ENCODE measurements at regions not wholly inside any gene's neighbourhood (a gene's known extent, or its start where the extent isn't known, plus 50 kb on each side); places are given as distances from the start of the nearest gene placed in this dataset.

- TF ChIP-seq IRF3 (IDR thresholded peaks at IDR 0.05) = no peak
Observed at GRCh38 chr11:36854875-36855274, 256.8 kb upstream of the RAG2 start (continued).

- H3K27ac ChIP-seq (ENCODE audit: control insufficient read depth, insufficient read depth) = no peak overlapping the region
- CTCF ChIA-PET = no interaction called here
- H3K36me3 ChIP-seq (ENCODE audit: control insufficient read depth in 2 of 2, insufficient read depth in 2 of 2, low read length in 1 of 2) = no peaks in the 10 kb centered on the region
- no peak overlapping the region for H3K4me3 ChIP-seq
- in situ Hi-C loops (cut with MboI) = no loop called here
- no peak overlapping the region for H3K9ac ChIP-seq (ENCODE audit: control insufficient read depth, insufficient read depth, low read length)
- no peaks in the 10 kb centered on the region for H3K4me1 ChIP-seq (ENCODE audit: control insufficient read depth, insufficient read depth, low read length)
- no peak for ATAC-seq
- no peaks in the 10 kb centered on the region for H3K79me2 ChIP-seq (ENCODE audit: control insufficient read depth, insufficient read depth, low read length)
- FAIRE-seq = no peak
- 0% methylated on average over 2 of the region's 2 CpGs for WGBS (ENCODE audit: insufficient coverage, insufficient replicate concordance, low lambda C conversion rate, missing lambda C conversion rate)
- SMC1A ChIA-PET (ENCODE audit: uncharacterized antibody, unreplicated experiment) = no interaction called here
- no peaks in the 10 kb centered on the region for H3K9me3 ChIP-seq (replicated peaks; ENCODE audit: control insufficient read depth, insufficient read depth, low read length)
- TF ChIP-seq KDM1A (IDR thresholded peaks at IDR 0.05; ENCODE audit: borderline replicate concordance) (no peak), DPF2 (IDR thresholded peaks at IDR 0.05) (no peak), SUZ12 (IDR thresholded peaks at IDR 0.05; ENCODE audit: unreplicated experiment) (no peak), PML (IDR thresholded peaks at IDR 0.05; ENCODE audit: low read length) (no peak), HCFC1 (IDR thresholded peaks at IDR 0.05; ENCODE audit: low read length) (no peak), PAX5 (IDR thresholded peaks at IDR 0.05; ENCODE audit: borderline replicate concordance, low read depth, low read length) (no peak), LARP7 (IDR thresholded peaks at IDR 0.05) (no peak), RELB (IDR thresholded peaks at IDR 0.05; ENCODE audit: low read depth) (no peak), SMAD5 (IDR thresholded peaks at IDR 0.05; ENCODE audit: low read depth) (no peak), RFX5 (IDR thresholded peaks at IDR 0.05; ENCODE audit: low read depth, low read length) (no peak), EGR1 (IDR thresholded peaks at IDR 0.05; ENCODE audit: borderline replicate concordance in 1 of 2, low read depth in 2 of 2, low read length in 2 of 2) (no peak), IKZF1 (conservative IDR thresholded peaks at IDR 0.05) (no peak), TBL1XR1 (IDR thresholded peaks at IDR 0.05; ENCODE audit: low read depth, low read length) (no peak), SREBF2 (IDR thresholded peaks at IDR 0.05; ENCODE audit: low read length) (no peak), NR2F1 (conservative IDR thresholded peaks at IDR 0.05) (no peak), MTA3 (IDR thresholded peaks at IDR 0.05; ENCODE audit: borderline replicate concordance, low read length) (no peak), RBBP5 (conservative IDR thresholded peaks at IDR 0.05) (no peak), ZNF24 (IDR thresholded peaks at IDR 0.05) (no peak)
- TF ChIP-seq, protein P1, sequence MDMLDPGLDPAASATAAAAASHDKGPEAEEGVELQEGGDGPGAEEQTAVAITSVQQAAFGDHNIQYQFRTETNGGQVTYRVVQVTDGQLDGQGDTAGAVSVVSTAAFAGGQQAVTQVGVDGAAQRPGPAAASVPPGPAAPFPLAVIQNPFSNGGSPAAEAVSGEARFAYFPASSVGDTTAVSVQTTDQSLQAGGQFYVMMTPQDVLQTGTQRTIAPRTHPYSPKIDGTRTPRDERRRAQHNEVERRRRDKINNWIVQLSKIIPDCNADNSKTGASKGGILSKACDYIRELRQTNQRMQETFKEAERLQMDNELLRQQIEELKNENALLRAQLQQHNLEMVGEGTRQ (IDR thresholded peaks at IDR 0.05; ENCODE audit: borderline replicate concordance, low read depth, low read length) = no peak
- TF ChIP-seq, protein P2, sequence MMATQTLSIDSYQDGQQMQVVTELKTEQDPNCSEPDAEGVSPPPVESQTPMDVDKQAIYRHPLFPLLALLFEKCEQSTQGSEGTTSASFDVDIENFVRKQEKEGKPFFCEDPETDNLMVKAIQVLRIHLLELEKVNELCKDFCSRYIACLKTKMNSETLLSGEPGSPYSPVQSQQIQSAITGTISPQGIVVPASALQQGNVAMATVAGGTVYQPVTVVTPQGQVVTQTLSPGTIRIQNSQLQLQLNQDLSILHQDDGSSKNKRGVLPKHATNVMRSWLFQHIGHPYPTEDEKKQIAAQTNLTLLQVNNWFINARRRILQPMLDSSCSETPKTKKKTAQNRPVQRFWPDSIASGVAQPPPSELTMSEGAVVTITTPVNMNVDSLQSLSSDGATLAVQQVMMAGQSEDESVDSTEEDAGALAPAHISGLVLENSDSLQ (IDR thresholded peaks at IDR 0.05) = no peak
- POLR2A ChIA-PET = no interaction called here
- intact Hi-C loops (cut with micrococcal nuclease; ENCODE audit: unreplicated experiment) = no loop called here
- no peaks in the 10 kb centered on the region for H4K20me1 ChIP-seq (ENCODE audit: control insufficient read depth, insufficient read depth)
- DNase-seq (ENCODE audit: low read depth, low spot score) = no peak
- no peak overlapping the region for H3K4me2 ChIP-seq (ENCODE audit: control insufficient read depth, insufficient read depth)
- H2AFZ ChIP-seq (ENCODE audit: control insufficient read depth, low read depth, low read length) = no peak overlapping the region
- no TSS peak for BruUV-seq (replicated peaks)
- RAD21 ChIA-PET (ENCODE audit: unreplicated experiment) = no interaction called here
- no peaks in the 10 kb centered on the region for H3K27me3 ChIP-seq (replicated peaks in 1 of 2; ENCODE audit: control insufficient read depth in 2 of 2, insufficient read depth in 2 of 2, low read length in 1 of 2)
Observed at GRCh38 chr11:36848660-36849059, 250.6 kb upstream of the RAG2 start.

All from GM12878 (cell line).